ENCODE measurements at regions not wholly inside any gene's neighbourhood (a gene's known extent, or its start where the extent isn't known, plus 50 kb on each side); places are given as distances from the start of the nearest gene placed in this dataset.

DNA sequence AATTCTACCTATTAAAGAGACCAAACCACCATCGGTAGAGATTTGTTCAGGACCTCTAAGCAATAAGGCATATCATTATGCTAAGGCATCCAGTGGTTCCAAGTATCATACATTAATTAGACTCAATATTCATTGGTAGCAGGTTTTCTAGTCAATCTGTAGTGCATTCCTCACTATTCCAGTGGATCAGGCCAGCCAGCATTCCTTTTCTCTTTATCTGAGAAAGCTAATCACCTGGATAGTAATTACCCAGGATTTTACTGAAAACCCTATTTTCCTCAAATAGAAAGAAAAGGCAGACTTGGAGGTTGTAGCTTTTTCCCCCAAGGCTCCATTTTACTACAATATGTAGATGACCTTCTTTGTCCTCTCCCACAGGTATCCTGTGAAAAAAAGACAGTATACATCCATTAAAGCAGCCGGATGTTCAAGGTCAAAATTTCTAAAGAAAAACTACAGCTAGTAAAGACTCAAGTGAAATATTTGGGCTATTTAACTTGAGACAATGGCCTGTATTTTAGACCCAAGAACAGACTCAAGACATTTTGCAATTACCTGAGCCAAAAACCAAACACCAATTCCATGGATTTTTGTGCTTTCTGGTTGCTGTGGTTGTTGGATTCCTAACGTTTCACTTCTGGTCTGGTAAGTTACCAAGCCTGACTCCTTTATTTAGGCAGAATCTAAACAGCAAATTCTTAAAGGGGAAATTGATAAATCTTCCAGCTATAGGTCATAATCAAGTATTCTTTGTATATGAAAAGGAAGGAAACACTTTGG is 149.1 kb upstream of the MOCS1 start:
- Histone ChIP-seq H3K27me3 (replicated peaks) (no peaks in the 10 kb centered on the region), H3K27ac (no peak overlapping the region), H3K36me3 (replicated peaks) (no peaks in the 10 kb centered on the region), H3K4me3 (ENCODE audit: low read depth, low read length) (no peak overlapping the region)
- DNase-seq, result no peak
- TF ChIP-seq, protein P1, sequence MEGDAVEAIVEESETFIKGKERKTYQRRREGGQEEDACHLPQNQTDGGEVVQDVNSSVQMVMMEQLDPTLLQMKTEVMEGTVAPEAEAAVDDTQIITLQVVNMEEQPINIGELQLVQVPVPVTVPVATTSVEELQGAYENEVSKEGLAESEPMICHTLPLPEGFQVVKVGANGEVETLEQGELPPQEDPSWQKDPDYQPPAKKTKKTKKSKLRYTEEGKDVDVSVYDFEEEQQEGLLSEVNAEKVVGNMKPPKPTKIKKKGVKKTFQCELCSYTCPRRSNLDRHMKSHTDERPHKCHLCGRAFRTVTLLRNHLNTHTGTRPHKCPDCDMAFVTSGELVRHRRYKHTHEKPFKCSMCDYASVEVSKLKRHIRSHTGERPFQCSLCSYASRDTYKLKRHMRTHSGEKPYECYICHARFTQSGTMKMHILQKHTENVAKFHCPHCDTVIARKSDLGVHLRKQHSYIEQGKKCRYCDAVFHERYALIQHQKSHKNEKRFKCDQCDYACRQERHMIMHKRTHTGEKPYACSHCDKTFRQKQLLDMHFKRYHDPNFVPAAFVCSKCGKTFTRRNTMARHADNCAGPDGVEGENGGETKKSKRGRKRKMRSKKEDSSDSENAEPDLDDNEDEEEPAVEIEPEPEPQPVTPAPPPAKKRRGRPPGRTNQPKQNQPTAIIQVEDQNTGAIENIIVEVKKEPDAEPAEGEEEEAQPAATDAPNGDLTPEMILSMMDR (IDR thresholded peaks at IDR 0.05; ENCODE audit: low read depth, low read length, missing control alignments), result no peak
- in situ Hi-C loops (cut with HindIII; ENCODE audit: low pct_ligation_motif_present, low sequenced_read_pairs), result no loop called here

DNA sequence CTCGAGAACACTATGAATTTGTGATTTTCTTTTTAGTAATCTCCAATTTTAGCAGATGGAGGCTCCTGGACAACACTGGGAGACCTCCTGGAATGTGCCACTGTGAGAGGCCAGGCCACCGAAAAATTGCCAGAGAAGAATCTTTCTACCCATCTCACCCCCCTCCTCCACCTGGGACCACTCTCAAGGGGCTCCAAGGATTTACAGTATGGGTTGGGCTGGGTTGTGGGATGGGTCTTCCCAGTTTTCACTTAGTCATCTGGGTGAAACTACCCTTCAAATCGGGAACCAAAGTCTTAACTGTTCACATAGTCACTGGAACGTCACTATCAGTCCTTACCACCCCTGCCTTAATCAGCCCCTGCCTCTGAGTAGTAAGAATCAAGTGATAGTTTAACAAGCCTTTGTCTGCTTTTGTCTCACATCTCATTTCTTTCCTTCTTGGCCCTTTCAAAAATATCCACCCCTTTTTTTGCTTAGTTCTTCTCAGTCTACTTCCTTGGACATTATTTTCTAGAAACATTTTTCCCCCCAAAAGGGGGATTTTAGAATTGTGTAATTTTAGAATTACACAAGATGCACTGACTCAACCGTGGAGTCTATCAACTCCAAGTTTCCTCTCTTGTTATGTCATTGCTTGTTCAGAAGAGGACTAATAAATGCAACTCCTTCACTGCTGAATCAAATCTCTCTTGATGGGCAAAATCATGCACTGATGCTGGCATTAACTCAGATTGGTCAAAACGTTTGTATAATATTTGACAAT is 148.2 kb upstream of the MOCS1 start:
- in situ Hi-C loops (cut with HindIII; ENCODE audit: low pct_ligation_motif_present, low sequenced_read_pairs), result no loop called here
- TF ChIP-seq, protein P1 (IDR thresholded peaks at IDR 0.05; ENCODE audit: low read depth, low read length, missing control alignments), result no peak
- Histone ChIP-seq H3K27me3 (replicated peaks) (no peaks in the 10 kb centered on the region), H3K36me3 (replicated peaks) (no peaks in the 10 kb centered on the region), H3K4me3 (ENCODE audit: low read depth, low read length) (no peak overlapping the region), H3K27ac (no peak overlapping the region)
- DNase-seq, result no peak

DNA sequence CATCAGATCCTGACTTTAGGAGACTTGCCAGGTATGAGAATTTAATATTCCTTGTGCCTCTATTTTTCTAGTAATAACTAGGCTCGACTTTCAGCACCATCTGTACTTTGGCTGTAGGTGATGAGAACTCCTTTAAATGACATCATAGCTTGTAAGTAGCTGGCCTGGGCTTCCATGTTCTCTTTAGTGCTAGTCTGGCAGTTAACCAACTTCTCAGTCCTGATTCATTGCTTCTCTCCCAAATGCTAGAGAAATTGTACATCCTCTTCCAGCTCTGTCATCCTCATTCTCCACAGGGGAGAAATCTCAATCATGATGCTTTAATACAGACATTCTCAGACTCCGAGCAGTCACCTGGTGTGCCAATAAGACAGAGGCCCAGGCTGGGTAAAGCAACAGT is 143.5 kb upstream of the MOCS1 start:
- Histone ChIP-seq H3K36me3 (replicated peaks) (no peaks in the 10 kb centered on the region), H3K27ac (no peak overlapping the region), H3K4me3 (ENCODE audit: low read depth, low read length) (no peak overlapping the region), H3K27me3 (replicated peaks) (no peaks in the 10 kb centered on the region)
- in situ Hi-C loops (cut with HindIII; ENCODE audit: low pct_ligation_motif_present, low sequenced_read_pairs), result no loop called here
- TF ChIP-seq, protein P1 (IDR thresholded peaks at IDR 0.05; ENCODE audit: low read depth, low read length, missing control alignments), result no peak
- DNase-seq, result no peak

DNA sequence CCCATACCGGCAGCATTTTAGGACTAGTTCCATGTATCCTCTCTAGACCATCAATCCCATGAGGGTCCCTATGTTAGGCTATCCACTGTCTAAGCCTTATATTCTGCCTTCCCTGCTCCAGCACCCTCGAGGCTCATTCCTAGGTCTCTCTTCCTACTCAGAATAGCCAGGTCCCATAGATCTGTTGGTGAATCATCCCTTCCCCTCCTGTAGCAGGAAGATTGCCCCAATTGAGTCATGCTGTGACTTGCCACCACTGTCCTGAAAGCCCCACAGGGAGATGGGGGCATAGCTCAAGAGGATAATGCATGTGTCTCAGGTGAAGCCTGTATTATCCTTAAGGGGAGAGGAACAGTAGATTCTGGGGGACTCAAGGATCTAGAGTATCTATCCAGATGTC is 143.1 kb upstream of the MOCS1 start:
- no peak overlapping the region for H3K27ac ChIP-seq
- in situ Hi-C loops (cut with HindIII; ENCODE audit: low pct_ligation_motif_present, low sequenced_read_pairs), result no loop called here
- TF ChIP-seq, protein P1 (IDR thresholded peaks at IDR 0.05; ENCODE audit: low read depth, low read length, missing control alignments), result no peak
- no peaks in the 10 kb centered on the region for H3K27me3 ChIP-seq (replicated peaks)
- H3K36me3 ChIP-seq (replicated peaks), result no peaks in the 10 kb centered on the region
- no peak for DNase-seq
- no peak overlapping the region for H3K4me3 ChIP-seq (ENCODE audit: low read depth, low read length)

DNA sequence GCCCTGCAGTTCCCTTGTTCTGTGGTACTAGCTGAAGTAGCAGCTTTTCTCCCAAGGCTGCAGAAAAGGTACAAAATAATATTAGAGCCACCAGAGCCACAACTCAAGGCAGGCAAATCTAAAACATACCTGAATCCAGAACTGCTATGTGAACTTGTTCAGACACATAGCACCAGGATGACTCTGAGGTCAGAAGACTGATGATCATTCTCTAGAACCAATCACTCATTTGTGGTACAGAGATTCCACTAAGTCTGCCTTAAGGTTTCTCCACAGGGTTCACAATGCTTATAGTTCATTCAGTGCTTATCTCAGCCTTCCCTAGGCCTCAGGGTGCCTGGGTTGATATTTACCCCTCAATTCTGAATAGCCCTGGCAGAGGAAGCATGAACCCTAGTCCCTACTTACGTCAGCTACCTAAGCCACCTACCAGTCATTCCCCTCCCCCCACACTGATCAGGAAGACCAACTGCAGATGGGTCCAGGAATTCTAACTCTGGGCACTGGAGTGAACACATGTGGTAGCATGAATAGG is 140.9 kb upstream of the MOCS1 start:
- Histone ChIP-seq H3K27ac (no peak overlapping the region), H3K27me3 (replicated peaks) (no peaks in the 10 kb centered on the region), H3K36me3 (replicated peaks) (no peaks in the 10 kb centered on the region), H3K4me3 (ENCODE audit: low read depth, low read length) (no peak overlapping the region)
- DNase-seq, result no peak
- TF ChIP-seq, protein P1 (IDR thresholded peaks at IDR 0.05; ENCODE audit: low read depth, low read length, missing control alignments), result no peak
- in situ Hi-C loops (cut with HindIII; ENCODE audit: low pct_ligation_motif_present, low sequenced_read_pairs), result no loop called here

Measured in brain microvascular endothelial cell (primary cell).